AG04449 (cell line): ENCODE measurements at regions not wholly inside any gene's neighbourhood (a gene's known extent, or its start where the extent isn't known, plus 50 kb on each side); places are given as distances from the start of the nearest gene placed in this dataset.
"Not testable (repeated sequence)": the region's sequence is repeated elsewhere in the genome, so short reads cannot be mapped to it uniquely, and the experiment has no call there.

Experiments
- CTCF ChIA-PET: fragments of 350-600 bp; formaldehyde crosslinking; extraction: SDS; loops from one replicate; lab custom pipeline; 2021; ENCODE audit warnings: antibody characterized with exemption; lab: Yijun Ruan, JAX
- POLR2A ChIA-PET: fragments of 400-600, 350-600 bp; formaldehyde crosslinking; extraction: SDS; loops from one replicate; lab custom pipeline; 2020; ENCODE audit warnings: antibody characterized with exemption, inconsistent platforms; lab: Yijun Ruan, JAX
- DNase-seq: peaks from one replicate; pipeline ENCODE4 v3.0.0-alpha.2; 2010; ENCODE audit warnings: low read depth, low spot score
- H3K4me3 ChIP-seq: 2 replicates; pipeline ENCODE4 v1.5.1; 2011; ENCODE audit warnings: low read depth, mild to moderate bottlenecking, control low read depth, low read length
- TF ChIP-seq, protein P1 (sequence below): IDR thresholded peaks from one replicate; pipeline ENCODE4 v1.5.1; 2011; ENCODE audit warnings: mild to moderate bottlenecking, moderate library complexity, low read length, control low read depth, inconsistent platforms; ENCODE audit not compliant: insufficient read depth; ENCODE audit errors: missing control alignments

DNA sequence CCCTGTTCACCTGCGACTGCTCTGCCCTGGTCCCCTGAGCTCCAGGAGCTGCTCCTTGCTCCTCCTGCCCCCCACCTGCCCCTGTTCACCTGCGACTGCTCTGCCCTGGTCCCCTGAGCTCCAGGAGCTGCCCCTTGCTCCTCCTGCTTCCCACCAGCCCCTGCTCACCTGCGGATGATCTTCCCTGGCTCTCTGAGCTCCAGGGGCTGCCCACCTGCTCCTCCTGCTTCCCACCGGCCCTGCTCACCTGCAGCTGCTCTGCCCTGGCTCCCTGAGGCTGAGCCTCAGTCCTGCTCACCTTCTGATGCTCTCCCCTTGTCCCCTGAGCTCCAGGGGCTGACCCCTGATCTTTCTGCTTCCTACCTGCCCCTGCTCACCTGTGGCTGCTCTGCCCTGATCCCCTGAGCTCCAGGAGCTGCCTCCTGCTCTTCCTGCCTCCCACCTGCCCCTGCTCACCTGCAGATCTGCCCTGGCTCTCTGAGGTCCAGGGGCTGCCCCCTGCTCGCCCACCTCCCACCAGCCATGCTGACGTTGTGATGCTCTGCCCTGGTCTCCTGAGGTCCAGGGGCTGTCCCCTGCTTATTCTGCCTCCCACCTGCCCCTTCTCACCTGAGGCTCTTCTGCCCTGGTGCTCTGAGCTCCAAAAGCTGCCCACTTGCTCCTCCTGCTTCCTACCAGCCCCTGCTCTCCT, 219.2 kb downstream of the TMEM121 start:
- DNase-seq = no peak
- TF ChIP-seq, protein P1, sequence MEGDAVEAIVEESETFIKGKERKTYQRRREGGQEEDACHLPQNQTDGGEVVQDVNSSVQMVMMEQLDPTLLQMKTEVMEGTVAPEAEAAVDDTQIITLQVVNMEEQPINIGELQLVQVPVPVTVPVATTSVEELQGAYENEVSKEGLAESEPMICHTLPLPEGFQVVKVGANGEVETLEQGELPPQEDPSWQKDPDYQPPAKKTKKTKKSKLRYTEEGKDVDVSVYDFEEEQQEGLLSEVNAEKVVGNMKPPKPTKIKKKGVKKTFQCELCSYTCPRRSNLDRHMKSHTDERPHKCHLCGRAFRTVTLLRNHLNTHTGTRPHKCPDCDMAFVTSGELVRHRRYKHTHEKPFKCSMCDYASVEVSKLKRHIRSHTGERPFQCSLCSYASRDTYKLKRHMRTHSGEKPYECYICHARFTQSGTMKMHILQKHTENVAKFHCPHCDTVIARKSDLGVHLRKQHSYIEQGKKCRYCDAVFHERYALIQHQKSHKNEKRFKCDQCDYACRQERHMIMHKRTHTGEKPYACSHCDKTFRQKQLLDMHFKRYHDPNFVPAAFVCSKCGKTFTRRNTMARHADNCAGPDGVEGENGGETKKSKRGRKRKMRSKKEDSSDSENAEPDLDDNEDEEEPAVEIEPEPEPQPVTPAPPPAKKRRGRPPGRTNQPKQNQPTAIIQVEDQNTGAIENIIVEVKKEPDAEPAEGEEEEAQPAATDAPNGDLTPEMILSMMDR = no peak
- H3K4me3 ChIP-seq = no peak overlapping the region
- ChIA-PET POLR2A (no interaction called here), CTCF (no interaction called here)

DNA sequence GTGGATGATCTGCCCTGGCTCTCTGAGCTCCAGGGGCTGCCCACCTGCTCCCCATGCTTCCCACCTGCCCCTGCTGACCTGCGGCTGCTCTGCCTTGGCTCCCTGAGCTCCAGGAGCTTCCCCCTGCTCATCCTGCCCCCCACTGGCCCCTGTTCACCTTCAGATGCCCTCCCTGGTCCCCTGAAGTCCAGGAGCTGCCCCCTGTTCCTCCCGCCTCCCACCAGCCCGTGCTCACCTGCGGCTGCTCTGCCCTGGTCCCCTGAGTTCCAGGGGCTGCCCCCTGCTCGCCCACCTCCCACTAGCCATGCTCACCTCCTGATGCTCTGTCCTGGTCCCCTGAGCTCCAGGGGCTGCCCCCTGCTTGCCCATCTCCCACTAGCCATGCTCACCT, 219.7 kb downstream of the TMEM121 start:
- no peak for DNase-seq
- no peak overlapping the region for H3K4me3 ChIP-seq
- TF ChIP-seq, protein P1 = no peak
- ChIA-PET CTCF (no interaction called here), POLR2A (no interaction called here)

DNA sequence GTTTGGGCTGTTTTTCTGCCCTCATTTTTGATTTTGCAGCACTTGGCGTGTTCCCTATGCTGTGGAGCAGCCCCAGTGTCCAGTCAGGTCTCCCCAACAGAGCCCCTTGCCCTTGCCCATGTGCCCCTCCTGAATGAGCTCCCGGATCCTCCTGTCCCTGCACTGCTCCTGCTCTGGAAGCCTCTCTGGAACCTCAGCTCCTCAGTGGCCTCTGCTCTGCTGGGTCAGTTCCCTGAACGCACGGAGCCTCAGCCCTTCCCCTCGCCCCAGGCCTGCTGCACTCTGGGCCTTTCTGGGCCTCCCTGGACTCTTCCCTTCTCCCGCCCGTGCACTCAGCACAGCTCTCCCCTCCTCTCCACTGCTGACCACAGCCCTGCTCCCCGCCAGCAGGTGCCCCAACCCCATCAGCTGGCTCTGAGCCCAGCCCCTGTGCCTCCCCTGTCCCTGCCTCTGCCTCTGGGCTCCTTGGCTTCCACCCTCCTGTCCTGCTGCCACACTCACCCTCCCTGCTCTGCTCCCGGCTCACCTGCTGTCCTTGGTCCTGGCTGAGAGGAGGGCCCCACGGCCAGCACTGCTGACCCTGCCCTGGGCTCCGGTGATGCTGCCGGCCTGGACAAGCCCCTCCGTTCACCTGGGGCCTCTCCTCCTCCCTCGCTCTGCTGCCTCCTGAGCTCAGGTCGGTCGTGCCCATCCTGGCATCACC, 220.6 kb downstream of the TMEM121 start:
- DNase-seq, H3K4me3 ChIP-seq, CTCF ChIA-PET, POLR2A ChIA-PET: not testable (repeated sequence)

DNA sequence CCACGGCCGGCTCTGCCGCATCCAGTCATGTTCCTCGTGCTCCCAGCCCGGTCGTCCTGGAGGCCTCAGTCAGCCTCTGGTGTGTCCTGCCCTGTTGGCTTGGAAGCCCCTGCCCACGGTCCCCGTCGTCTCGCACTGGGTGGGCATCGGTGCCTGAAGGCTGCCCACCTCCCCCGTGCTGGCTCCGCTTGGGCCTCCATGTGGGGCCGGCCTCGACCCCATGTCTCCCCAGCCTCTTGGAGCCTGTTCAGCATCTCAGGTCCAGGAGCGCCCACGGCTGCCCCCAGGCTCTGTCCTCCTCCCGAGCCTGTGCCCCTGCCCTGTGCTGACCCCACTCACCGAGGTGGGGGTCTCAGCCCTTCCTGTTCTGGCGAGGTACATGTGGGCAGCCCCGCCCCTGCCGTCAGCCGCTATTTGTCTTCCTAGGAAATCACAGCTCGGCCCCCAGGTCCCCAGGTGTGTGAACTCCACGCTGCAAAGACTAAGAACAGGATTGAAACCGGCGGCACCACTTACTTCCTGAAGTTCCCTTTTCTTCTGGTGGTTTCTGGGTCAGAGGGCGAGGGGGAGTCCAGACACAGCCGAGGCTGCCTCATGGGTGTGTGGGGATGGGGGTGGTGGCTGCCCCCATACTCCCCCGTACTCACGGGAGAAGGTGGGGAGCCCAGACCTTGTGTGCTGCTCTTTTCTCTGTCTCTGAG, 221.3 kb downstream of the TMEM121 start:
- POLR2A ChIA-PET, H3K4me3 ChIP-seq, CTCF ChIA-PET, DNase-seq: not testable (repeated sequence)

DNA sequence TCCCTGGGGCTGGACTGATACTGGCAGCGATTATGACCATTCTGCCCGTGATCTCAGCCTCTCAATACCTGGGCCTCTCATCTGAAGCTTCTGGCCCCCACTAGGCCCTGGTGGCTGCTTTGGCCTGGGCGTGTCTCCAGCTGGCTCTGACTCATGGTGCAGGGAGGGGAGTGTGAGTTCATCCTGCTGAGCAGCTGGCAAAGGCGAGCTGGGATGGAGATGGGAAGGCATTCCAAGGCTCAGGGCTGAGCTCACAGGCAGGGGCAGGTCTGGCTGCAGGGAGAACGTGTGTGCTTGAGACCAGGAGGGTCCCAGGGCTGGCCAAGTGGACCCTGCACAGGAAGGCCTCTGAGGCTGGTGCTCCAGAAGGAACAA, 221.8 kb downstream of the TMEM121 start:
- POLR2A ChIA-PET = no interaction called here
- CTCF ChIA-PET = no interaction called here
- H3K4me3 ChIP-seq = no peak overlapping the region
- TF ChIP-seq, protein P1 = no peak
- no peak for DNase-seq

DNA sequence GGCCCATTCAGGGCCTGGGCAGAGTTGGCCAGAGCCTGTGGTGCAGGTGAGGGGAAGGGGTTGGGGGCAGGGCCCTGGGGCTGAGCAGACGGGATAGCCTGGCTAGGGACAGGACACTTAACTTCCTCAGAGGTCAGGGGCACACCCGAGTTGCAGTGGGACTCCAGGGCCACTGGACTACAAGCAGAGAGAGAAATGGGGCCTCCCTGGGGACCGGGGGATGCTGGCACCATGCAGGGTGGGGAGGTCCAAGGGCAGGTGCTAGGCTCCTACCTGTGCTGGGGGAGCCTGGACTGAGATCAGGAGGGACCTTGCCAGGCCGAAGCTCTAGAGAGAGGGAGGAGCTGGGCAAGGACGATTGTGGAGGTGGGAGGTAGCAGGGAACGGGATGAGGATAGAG, 222.3 kb downstream of the TMEM121 start:
- POLR2A ChIA-PET, H3K4me3 ChIP-seq, CTCF ChIA-PET, DNase-seq: not testable (repeated sequence)

DNA sequence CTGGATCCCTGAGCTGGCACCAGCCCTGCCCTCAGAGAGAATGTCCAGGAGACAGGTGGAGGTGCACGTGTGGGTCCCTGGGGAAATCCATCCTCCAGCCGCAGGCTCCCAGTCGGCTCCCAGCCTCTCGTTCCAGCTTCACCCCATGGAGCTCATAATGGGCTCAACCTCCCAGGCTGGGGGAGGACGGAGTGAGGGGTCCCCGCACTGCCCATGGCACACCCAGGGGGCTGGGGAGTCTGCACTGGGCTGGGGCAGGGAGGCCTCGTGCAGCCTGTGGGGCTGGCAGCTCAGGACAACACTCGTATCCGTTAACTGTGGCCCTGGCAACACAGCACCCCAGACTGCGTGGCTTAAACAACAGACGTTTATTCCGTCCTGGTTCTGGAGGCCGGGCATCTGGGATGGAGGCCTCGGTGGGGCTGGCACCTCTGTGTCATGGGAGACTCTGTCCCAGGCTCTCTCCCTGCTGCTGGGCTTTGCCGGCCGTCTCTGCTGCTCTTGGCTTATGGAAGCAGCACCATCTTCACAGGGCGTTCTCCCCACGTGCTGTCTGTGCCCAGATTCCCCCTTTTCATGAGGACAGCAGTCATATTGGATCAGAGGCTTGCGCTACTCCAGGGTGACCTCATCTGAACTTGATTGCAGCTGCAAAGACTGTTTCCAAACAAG, 223.6 kb downstream of the TMEM121 start:
- POLR2A ChIA-PET, DNase-seq, CTCF ChIA-PET, H3K4me3 ChIP-seq: not testable (repeated sequence)

DNA sequence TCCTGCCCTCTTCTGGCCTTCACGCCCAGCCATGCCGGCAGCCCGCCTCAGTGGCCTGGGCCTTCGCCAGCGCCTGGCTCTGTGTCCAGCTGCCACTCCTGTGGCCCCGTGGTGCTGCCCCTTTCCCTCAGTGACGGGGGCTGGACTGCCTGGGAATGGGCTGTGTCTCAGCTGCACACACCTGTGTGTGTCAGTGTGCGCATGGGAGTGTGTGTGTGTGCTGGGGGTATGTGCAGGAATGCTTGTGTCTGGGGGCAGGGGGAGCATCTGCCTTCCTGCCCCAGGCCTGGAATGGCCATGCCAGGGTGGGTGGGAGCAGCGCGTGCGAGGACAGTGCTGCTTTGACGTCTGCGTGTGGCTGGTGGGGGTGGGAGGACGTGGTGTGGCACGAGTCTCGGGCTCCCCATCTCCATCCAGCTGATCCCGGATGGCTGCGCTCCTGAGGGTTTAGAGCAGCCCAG, 224.9 kb downstream of the TMEM121 start:
- DNase-seq, CTCF ChIA-PET, POLR2A ChIA-PET, H3K4me3 ChIP-seq: not testable (repeated sequence)

DNA sequence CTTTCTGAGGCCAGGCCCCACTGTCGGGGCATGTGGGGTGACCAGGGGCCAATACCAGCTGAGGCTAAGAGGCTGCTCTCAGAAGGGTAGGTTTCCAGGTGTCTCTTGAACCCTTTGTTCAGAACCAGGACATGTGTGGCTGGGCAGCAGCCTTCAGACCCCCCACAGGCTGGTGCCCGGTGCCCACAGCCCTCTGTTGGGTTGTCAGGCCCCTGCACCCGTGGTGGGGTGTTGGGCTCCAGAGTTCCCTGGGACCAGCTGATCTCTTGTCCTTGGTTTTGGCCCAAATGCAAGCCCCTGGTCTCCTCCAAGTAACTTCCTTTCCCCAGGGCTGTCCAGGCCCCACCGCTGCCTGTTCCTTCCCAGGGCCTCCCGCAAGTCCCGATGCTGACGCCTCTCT, 226.0 kb downstream of the TMEM121 start:
- H3K4me3 ChIP-seq, CTCF ChIA-PET, POLR2A ChIA-PET, DNase-seq: not testable (repeated sequence)
